MCF 10A (cell line): ENCODE measurements at regions not wholly inside any gene's neighbourhood (a gene's known extent, or its start where the extent isn't known, plus 50 kb on each side); places are given as distances from the start of the nearest gene placed in this dataset.

Source experiments
- BruUV-seq: library from RNA; stranded (reverse); fragments of 400-500 nt; replicated peaks from 2 replicates; lab custom pipeline; 2021; lab: Mats Ljungman, UMichigan
- CTCF ChIA-PET: fragments of 300-600 bp; sonication (Branson Sonifier 250); formaldehyde crosslinking; extraction: SDS; loops from one replicate; lab custom pipeline; 2021; ENCODE audit warnings: antibody characterized with exemption, inconsistent platforms; lab: Yijun Ruan, JAX
- POLR2A ChIA-PET: fragments of 300-600, 350-650 bp; sonication (Branson Sonifier 250); formaldehyde crosslinking; extraction: SDS; loops from one replicate; lab custom pipeline; 2020; ENCODE audit warnings: antibody characterized with exemption, inconsistent platforms; lab: Yijun Ruan, JAX
- DNase-seq: peaks from one replicate; pipeline ENCODE4 v3.0.0-alpha.2; 2018; ENCODE audit not compliant: unreplicated experiment
- H3K27ac Mint-ChIP-seq: one replicate; pipeline ENCODE4 v1.8.0; 2022; ENCODE audit warnings: mild to moderate bottlenecking, low read depth, mixed read lengths; ENCODE audit not compliant: unreplicated experiment
- H3K27me3 Mint-ChIP-seq: one replicate; pipeline ENCODE4 v1.8.0; 2022; ENCODE audit warnings: mixed read lengths; ENCODE audit not compliant: insufficient read depth, unreplicated experiment
- H3K36me3 Mint-ChIP-seq: one replicate; pipeline ENCODE4 v1.8.0; 2022; ENCODE audit warnings: mild to moderate bottlenecking, moderate library complexity, mixed read lengths; ENCODE audit not compliant: insufficient read depth, unreplicated experiment
- H3K4me1 Mint-ChIP-seq: one replicate; pipeline ENCODE4 v1.8.0; 2022; ENCODE audit warnings: mixed read lengths; ENCODE audit not compliant: insufficient read depth, unreplicated experiment
- H3K4me3 Mint-ChIP-seq: one replicate; pipeline ENCODE4 v1.8.0; 2022; ENCODE audit warnings: mild to moderate bottlenecking, moderate library complexity, mixed read lengths; ENCODE audit not compliant: unreplicated experiment
- H3K9me3 Mint-ChIP-seq: one replicate; pipeline ENCODE4 v1.8.0; 2022; ENCODE audit warnings: mixed read lengths; ENCODE audit not compliant: unreplicated experiment
- CTCF ChIP-seq: fragments of 200-600 bp; IDR thresholded peaks from one replicate; pipeline ENCODE4 v1.8.0; 2022; ENCODE audit warnings: antibody characterized with exemption, mild to moderate bottlenecking; ENCODE audit not compliant: unreplicated experiment
- intact Hi-C: fragments of 100-400 bp; cut with micrococcal nuclease; formaldehyde crosslinking; loops from 2 replicates; pipeline ENCODE4 v1.14.1; 2022

- H3K27ac Mint-ChIP-seq = no peak overlapping the region
- no peak overlapping the region for H3K4me3 Mint-ChIP-seq
- no peak for TF ChIP-seq CTCF
- ChIA-PET POLR2A (no interaction called here), CTCF (interaction anchor here (0.9 to 1.9 kb wide), 3 partner anchors 10 to 204 kb away, joined by 3 to 6 read pairs (median 3); no protein-coding TSS in a partner anchor)
- intact Hi-C loops = no loop called here
- DNase-seq = no peak
- no peaks in the 10 kb centered on the region for H3K27me3 Mint-ChIP-seq
- H3K36me3 Mint-ChIP-seq = no peaks in the 10 kb centered on the region
- no TSS peak for BruUV-seq
- H3K4me1 Mint-ChIP-seq = no peaks in the 10 kb centered on the region
- H3K9me3 Mint-ChIP-seq = no peaks in the 10 kb centered on the region
These were observed 257.1 kb downstream of the BCL11A start for GRCh38 chr2:60296219-60296955.

- no peak for DNase-seq
- H3K4me3 Mint-ChIP-seq = no peak overlapping the region
- intact Hi-C loops = no loop called here
- no peak overlapping the region for H3K27ac Mint-ChIP-seq
- no peak for TF ChIP-seq CTCF
- no peaks in the 10 kb centered on the region for H3K9me3 Mint-ChIP-seq
- no peaks in the 10 kb centered on the region for H3K36me3 Mint-ChIP-seq
- no TSS peak for BruUV-seq
- POLR2A ChIA-PET = no interaction called here
- H3K27me3 Mint-ChIP-seq = no peaks in the 10 kb centered on the region
- CTCF ChIA-PET = no interaction called here
- H3K4me1 Mint-ChIP-seq = no peaks in the 10 kb centered on the region
These were observed 257.9 kb downstream of the BCL11A start for GRCh38 chr2:60295636-60295962.

GRCh38 chr2:60294901-60295635 is 258.4 kb downstream of the BCL11A start:
- DNase-seq = no peak
- H3K27me3 Mint-ChIP-seq = no peaks in the 10 kb centered on the region
- H3K4me3 Mint-ChIP-seq = no peak overlapping the region
- no peak for TF ChIP-seq CTCF
- ChIA-PET POLR2A (no interaction called here), CTCF (interaction anchor here (2.2 kb wide), 1 partner anchor 8 kb away, joined by 6 read pairs; no protein-coding TSS in a partner anchor)
- H3K9me3 Mint-ChIP-seq = no peaks in the 10 kb centered on the region
- no TSS peak for BruUV-seq
- intact Hi-C loops = no loop called here
- H3K36me3 Mint-ChIP-seq = no peaks in the 10 kb centered on the region
- H3K4me1 Mint-ChIP-seq = no peaks in the 10 kb centered on the region
- no peak overlapping the region for H3K27ac Mint-ChIP-seq

GRCh38 chr2:60292242-60292641 is 261.2 kb downstream of the BCL11A start:
- CTCF ChIA-PET = interaction anchor here (1.0 to 1.2 kb wide), 2 partner anchors 8 to 257 kb away, joined by 3 read pairs; no protein-coding TSS in a partner anchor
- no peaks in the 10 kb centered on the region for H3K36me3 Mint-ChIP-seq

More at GRCh38 chr2:60292242-60292641, 261.2 kb downstream of the BCL11A start:
- no TSS peak for BruUV-seq
- intact Hi-C loops = no loop called here
- H3K4me1 Mint-ChIP-seq = no peaks in the 10 kb centered on the region
- TF ChIP-seq CTCF = no peak
- no peak overlapping the region for H3K4me3 Mint-ChIP-seq
- no peaks in the 10 kb centered on the region for H3K27me3 Mint-ChIP-seq
- POLR2A ChIA-PET = no interaction called here
- no peak overlapping the region for H3K27ac Mint-ChIP-seq
- no peak for DNase-seq
- H3K9me3 Mint-ChIP-seq = no peaks in the 10 kb centered on the region
